IPS DF 19.7 (cell line): ENCODE measurements at regions not wholly inside any gene's neighbourhood (a gene's known extent, or its start where the extent isn't known, plus 50 kb on each side); places are given as distances from the start of the nearest gene placed in this dataset.
A peak's percentile ranks its signal among the peaks of the same experiment; 100 is the strongest.

Experiments
- DNase-seq: peaks from one replicate; pipeline ENCODE4 v3.0.0-alpha.2; 2013; ENCODE audit warnings: low read depth, low spot score

DNA sequence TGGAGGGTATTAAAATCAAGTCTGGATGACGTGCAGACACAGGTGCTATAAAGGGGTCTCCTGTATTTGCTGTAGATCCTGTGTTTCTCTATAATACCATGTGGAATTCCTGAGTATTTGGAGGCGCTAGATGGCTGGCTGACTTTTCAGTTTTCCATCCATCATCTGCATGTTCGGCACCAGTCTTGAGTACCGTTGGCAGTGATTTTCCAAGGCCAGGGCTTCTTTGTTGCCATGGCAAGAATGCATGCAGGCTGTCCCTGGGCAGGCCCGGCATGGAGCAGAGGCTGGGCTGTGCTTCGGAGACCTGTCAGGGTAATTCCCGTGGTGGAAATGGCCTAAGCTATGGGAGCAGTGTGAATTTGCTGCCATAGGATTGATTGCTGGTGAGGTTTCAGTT, 405.9 kb upstream of the HS6ST1 start:
- DNase-seq = no peak

DNA sequence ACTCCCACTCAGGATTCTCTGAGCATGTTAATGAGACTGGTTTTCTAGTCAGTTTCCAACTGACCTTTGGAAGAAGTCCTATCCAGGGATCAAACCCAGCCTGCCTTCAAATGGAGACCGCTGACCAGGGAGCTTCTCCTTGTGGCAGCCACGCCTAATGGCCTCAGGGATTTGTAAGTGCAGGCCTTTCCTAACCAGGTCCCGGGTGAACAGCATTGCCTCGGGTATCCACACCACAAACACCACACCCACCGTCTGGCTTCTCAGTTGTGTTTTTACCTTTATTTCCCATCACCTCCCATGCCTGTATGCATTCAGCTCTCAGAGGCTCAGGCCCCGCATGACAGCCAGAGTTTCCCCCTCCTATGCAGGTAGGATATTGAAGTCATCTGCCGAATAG, 406.3 kb upstream of the HS6ST1 start:
- DNase-seq = no peak

DNA sequence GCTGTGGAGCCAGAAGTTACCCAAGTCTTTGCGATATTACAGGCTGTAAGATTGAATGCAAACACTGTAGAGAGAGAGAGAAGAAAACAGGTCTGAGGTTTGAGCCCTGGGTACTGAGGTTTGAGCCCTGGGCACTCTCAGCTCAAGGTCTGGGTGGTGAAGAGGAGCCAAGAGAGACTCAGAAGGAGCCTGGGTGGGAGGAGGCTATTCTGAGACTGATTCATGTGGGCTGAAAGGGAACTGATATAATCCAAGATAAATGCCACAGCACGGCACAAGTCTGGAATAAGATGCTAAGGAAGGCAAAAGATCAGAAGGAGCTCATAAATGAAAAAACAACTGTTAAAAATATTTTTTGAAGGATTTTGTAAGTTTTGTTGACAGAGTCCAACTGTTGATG, 407.6 kb upstream of the HS6ST1 start:
- DNase-seq = no peak

DNA sequence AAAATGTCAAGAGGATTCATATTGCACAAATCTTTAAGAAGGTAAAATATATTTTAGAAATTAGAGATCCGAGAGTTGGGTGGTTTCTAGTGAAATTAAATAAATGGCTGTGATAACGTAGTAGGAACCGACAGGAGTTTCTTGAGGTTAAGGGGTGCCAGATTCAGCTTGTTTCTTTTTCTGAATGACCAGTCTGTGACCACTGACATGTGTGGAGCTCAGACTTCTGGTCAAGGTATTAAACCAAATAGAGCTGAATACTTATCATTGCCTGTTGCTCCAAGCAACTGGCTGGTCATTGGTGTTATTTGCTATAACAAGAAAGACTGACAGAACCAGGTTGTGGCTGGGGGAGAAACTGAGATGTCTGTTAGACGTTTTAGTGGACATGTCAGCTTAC, 408.2 kb upstream of the HS6ST1 start:
- no peak for DNase-seq

DNA sequence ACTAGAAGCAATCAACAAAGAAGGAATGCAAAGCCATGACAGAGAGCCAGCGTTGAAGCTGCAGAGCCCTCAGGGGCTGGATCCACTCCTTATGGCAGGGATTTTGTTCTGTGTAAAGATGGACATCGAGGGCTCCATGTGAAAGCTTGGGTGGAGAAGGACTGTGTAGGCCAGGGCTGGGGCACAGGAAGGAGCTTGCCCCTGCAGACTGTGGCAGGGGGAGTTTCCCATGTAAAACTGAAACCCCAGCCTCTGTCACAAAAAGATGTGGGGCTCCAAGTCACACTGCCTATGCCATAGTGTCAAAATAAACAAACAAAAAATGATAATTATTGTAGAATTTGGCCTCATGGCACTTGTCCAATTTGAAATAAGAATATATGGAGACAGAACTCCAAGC, 408.7 kb upstream of the HS6ST1 start:
- DNase-seq = no peak

DNA sequence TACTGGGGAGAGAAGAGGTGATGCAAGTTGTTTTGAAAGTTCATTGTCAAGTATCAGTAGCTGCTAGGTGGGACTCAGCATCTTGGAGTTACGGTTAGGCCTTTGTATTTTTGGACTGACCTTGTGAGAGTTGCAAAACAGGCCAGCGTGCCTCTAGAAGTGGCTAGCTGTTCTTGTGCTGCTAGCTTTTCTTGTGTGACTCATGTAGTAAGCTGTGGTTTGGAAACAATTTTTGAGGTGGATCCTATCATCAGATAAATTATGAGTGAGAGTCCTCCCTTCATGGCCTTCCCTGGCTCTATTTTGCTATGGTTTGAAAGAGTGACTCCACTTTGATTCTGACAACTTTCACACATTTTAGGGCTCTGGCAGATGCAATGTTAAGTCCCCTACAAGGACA, 409.2 kb upstream of the HS6ST1 start:
- DNase-seq = no peak

DNA sequence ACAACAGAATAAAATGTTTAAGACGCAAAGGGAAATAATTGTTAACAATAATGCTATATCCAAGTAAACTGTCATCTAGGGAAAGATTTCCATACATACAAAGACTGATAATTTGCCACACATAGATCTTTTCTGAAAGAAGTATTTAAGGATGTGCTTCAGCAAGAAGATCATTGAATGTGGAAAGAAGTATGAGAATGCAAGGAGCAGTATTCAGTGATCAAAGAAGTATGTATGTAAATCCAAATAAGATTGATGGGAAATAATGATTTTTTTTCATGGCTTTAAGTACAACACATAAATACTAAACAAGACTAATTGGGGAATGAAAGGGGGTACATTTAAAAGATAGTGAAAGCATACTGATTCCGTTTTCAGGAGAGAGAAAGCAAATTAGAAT, 410.4 kb upstream of the HS6ST1 start:
- DNase-seq = no peak

DNA sequence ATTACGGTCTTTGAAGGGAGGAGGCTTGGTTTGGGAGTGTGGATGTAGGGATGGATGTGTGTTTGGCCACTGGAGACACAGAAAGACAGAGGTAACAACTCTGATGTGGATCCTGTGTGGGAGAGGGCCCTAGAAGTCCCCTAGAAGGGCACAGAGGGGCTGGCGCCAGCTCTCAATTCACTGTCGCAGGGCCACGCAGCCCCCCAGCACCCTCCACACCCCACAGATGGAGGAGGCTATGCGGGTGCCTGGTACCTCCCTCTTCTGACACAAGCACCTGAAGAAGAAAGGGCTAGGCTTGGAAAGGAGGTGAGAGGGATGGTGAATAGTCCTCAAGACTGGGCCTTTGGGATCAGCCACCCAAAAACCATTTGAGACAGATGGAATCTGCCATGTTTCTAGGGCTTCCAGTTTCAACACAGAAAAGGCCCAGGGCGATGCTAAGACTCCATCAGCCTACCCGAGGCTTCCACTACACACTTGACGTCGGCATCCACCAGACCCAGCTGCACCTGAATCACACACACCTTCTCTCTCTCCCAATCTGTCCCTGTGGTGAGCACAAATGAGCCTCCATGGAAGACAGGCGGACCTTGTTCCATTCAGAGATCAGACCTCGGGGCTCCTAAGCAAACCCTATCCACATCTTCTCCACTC, 413.5 kb upstream of the HS6ST1 start:
- no peak for DNase-seq

DNA sequence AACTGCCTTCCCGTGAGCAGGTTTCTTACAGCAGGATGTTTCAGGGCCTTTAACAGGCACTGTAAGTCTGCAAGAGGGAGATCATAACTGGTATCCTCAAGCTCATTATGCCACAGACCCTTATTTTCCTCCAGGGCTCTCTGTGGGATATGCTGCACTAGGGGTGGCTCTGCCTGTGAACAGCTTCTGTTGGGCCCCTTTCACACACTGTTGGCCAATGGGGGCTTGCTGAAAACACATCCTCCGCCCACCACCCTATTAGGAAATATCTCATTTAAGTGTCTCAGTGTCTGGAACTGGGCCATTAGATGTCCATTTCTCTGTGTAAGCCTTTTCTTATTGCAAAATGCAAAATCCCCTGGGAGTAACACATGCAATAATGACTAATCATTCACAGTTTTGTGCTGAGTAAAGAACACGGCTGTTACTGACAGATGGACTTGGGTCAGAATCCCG, 414.3 kb upstream of the HS6ST1 start:
- no peak for DNase-seq

DNA sequence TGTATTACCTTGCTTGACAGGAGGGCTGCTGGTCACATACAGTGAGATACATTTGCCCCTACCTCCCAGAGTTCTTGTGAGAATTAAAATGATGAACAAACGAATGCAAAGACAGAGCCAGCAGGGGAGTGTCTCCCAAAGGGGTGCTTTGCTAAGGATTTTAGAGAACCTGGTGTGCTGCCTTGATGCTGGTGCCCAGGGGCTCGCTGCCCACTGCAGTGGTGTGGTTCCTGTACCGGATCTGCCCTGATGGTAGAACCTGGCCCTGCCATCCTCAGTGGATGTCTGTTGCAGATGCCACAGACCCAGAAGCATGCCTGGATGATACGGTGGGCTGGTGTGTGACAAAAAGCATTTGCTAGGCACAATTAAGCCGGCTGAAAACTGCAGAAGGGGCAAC, 414.8 kb upstream of the HS6ST1 start:
- no peak for DNase-seq

DNA sequence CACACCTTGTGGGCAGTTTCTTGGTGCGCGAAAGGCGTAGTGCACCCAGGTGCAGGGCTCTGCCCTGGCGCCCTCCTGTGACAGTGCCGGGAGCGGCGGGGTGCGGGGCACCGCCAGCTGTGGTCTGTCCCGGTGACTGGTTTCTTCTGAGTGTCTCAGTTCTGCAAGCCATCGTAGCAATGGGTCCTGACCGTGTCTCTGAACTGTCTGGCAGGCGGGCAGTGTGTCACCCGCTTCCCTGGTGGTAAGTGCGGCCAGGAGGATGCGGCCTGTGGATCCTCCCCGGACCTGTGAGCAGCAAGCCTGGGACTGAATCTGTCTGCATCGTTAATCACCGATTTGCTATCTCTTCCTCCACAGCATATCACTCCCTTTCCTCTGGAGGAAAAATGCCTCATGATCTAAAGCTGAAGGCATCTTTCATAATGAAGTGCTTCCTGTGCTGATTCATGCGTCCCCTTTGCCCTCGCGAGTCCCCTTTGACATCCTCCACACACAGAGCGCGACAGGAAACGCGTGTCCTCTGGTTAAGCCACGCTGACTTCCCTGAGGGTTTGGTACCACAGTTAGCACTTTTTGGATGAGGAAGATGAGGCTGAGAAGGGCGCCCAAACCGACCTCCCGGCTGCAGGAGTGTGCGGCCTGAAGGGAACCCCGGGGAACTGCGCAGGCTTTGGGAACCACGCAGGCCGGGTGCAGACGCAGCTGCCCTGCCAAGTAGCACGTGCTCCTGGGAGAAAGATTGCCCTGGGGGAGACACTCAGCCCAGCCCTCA, 416.0 kb upstream of the HS6ST1 start:
- DNase-seq = no peak

DNA sequence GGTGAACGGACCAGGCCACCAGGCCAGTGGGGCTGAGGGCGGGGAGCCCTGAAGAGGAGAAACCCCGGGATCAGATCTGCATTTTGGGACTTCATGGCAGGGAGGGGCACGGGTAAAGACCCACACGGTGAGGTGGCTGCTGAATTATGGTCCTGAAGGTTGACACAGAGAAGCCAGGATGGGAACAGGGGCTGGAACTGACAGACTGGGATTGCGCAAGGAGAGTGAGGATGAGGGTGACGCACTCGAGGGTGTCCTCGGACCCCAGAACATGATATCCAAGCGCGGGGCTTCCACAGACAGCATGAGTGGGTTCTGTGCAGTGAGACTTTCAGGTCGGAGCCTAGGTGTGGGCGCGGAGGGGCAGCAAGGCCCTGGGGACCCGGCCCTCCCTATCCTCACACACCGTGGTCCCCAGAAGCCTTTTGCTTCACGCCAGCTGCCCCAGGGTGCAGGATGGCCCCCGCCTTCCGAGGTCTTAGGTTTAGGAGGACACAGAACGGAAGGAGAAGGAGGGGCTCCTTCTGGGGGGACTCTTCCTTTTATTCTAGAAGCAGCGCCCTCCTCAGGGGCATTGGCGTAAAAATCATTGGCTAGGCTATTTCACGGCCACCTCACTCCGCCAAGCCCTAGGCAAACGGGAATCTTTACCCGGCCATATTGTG, 416.8 kb upstream of the HS6ST1 start:
- DNase-seq = no peak

DNA sequence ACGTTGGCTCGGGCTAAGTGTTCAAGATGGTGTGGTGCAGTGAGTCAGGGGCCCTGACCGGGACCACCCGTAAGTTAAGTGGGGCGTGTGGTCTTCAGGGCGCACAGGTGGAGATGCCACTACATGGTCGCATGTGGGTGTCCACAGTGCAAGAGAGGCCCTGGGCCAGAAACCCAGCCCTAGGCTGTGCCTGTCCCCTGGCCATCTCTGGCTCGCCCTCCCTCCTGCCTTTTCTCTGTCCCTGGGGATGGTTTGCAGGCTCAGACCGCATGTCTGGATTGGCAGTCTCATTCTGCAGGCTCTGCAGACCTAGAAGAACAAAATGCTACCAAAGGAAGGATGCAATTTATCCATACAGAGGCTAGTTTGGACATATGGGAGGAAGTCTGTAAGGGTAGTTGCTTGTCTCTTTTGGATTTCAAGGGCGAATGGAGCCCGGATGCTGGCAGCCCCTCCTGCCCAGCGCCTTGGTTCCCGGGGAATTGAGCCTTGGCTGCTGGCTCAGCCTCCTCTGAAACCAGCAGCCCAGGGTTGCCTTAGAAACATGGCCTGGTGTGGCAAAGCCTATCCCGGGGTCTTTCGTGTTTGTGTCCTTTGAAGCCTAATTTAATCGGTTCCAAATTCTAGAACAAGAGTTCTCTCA, 417.5 kb upstream of the HS6ST1 start:
- no peak for DNase-seq

DNA sequence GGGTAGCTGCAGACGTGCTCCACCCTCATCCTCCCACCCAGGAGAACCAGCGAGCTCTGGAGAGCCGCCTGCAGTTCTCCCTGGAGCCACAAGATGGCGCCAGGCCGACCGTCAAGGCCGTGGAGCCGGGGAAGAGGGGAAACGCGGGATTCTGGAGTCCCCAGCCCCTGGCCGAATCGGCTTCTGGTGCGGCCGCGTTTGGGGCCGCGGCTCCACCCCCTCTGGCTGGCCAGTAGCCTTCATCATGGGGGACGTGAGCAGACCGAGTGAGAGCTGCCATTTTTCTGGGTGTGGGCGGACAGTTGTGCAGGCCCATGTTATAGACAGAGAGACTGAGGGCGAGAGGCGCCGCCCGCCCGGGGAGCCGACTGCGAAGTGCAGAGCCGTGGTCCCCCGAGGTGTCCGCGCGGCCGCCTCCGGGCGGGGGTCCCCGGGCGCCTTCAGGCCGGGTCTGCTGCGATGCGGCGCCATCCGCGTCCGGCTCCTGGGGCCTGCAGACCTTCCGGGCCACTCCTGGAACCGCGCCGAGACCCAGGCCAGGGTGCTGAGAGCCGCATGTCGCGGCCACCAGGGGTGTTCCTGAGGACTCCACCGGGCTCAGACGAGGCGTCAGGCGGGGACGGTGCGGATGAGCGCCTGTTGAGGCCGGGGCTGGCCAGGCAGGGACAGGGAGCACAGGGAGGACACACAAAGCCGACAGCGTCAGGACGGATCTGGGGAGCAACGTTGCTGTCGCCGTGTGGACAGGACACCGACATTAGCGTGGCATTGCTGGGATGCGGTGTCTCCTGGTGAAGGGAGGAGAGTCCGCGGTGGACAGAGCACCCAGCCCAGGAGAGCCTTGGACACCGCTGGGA, 418.2 kb upstream of the HS6ST1 start:
- peak; percentile 50 for DNase-seq

DNA sequence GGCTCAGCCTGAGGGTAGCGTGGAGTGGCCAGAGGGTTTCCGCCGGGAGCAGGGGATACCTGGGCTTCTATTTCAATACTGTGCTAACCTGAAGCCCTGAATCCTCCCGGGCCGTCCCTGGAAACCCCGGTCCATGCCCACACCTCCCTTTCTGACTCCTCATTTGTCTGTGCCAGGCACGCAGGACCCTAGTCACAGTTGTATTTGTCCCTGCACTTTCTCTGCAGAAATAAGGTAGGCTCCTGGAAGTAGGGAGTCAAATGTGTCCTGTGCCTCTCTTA, 418.8 kb upstream of the HS6ST1 start:
- DNase-seq = no peak

DNA sequence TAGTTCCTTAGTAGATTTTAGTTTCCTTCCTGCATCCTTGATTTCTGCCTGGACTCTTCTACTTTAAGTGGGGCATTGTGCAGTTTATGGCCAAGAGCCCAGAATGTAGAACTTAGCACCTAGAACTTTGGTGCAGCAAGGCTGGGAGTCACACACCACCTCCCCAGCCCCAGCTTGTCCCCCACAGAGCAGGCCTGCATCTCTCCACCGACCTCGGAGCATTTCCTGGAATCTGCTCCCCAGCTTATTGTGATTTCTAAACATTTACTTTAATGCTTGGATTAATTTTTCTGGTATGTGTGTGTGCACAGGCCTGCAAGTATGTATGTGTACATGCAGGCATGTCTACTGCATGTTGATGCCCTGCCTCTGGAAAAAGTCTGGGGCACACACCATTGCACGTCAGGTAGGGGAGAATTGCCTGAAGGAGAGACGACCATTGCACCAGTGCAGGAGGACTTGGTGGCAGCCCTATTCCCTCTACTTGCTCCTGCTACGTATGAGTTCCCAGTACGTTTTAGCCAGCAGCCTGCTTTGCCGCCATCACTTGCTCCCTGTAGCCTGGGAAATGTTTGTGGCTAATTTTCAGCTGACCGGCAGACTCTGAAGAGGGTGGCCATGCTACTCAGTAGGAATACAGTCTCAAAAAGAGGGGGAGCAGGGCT, 419.9 kb upstream of the HS6ST1 start:
- no peak for DNase-seq

DNA sequence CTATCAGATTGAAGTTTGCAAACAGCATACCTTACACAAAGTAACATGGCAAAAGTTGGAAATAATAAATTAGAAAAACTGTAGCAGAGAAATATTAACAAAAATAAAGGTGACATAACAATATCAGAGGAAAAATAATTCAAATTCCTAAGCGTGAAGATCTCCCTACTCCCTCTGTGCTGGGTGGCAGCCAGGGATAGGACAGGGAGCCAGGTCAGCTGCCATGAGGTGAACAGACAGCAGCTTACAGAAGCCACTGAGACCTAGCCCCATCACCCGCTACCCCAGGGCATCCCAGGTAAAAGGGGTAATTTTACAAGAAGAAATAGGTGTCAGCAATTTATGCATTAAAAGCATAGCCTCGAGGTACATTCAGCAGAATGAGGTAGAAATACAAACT, 423.8 kb upstream of the HS6ST1 start:
- DNase-seq = no peak

DNA sequence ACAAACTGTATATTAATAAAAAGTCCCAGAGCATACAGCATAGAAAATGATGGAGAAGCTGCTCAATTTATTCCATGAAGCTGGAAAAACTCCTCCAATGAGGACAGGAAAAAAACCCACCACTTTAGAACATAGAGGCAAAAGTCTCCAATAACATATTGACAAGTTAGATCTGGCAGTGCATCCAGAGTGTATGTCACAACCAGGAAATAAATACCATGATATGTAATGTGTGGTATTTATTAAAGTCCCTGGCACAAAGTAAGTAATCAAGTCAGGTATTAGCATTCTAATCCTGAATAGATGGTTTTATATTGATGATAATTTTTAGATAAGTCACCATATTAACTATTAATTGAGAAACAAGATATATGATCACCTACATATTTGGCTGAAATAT, 427.3 kb upstream of the HS6ST1 start:
- no peak for DNase-seq

DNA sequence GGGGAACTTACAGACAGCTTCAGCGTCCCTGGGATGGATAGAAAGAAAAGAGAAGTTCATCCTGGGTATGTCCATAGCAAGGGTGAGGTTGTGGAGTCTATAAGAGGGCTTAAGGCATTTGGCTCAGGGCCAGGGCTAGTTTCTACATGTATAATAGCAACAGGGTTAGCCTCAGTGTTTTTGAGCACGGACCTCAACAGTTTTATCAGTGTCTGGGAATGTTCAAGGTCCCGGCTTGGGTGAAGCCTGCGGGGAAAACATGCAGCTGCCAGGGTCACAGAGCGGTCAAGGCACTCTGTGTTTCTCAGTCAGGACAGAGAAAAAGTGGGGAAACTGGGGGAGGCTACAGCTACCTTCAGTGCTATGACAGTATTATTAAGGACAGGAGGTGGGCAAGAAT, 427.7 kb upstream of the HS6ST1 start:
- no peak for DNase-seq

DNA sequence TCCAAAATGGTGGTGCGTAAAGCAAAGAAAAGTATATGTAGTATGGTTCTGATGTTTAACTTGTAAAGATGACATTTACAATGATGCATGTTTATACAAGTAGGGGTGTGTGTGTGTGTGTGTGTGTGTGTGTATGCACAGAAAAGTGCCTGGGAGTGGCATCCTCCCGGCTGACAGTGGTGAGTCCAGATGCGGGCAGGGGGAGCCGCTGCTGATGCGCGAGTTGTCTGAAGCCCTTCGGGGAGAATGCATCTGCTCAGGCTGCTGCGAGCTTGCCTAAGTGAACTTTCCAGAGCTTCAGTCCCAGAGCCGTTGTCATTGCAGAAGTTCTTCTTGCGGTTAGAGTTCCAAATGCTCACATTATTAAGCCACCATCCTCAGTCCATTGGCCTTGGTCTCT, 429.7 kb upstream of the HS6ST1 start:
- DNase-seq = no peak
